NCI-H146 treated with DMSO at 0.1 percent for 48 hours (cell line): ENCODE measurements at regions not wholly inside any gene's neighbourhood (a gene's known extent, or its start where the extent isn't known, plus 50 kb on each side); places are given as distances from the start of the nearest gene placed in this dataset.
A peak's percentile ranks its signal among the peaks of the same experiment; 100 is the strongest.
"Not testable (repeated sequence)": the region's sequence is repeated elsewhere in the genome, so short reads cannot be mapped to it uniquely, and the experiment has no call there.

ENCODE experiments used
- DNase-seq: peaks from one replicate; lab custom pipeline; 2025; ENCODE audit not compliant: unreplicated experiment; lab: John Stamatoyannopoulos, UW

GRCh38 chr2:37802899-37803379 lies 122.1 kb upstream of the RMDN2 start:
- no peak for DNase-seq

GRCh38 chr2:37806004-37806403 lies 119.1 kb upstream of the RMDN2 start:
- DNase-seq, result not testable (repeated sequence)

- DNase-seq, result no peak
Measured at GRCh38 chr2:37809525-37809924, 115.6 kb upstream of the RMDN2 start.

- DNase-seq, result no peak
Measured at GRCh38 chr2:37809931-37810570, 115.0 kb upstream of the RMDN2 start.

GRCh38 chr2:37812414-37812813 lies 112.7 kb upstream of the RMDN2 start:
- no peak for DNase-seq

GRCh38 chr2:37812941-37813730 lies 112.0 kb upstream of the RMDN2 start:
- no peak for DNase-seq

GRCh38 chr2:37816036-37816435 lies 109.1 kb upstream of the RMDN2 start:
- DNase-seq, result no peak

- DNase-seq, result no peak
Measured at GRCh38 chr2:37816686-37817085, 108.4 kb upstream of the RMDN2 start.

GRCh38 chr2:37819186-37819585 lies 105.9 kb upstream of the RMDN2 start:
- DNase-seq, result no peak

- DNase-seq, result no peak
Measured at GRCh38 chr2:37820471-37820986, 104.6 kb upstream of the RMDN2 start.

- DNase-seq, result no peak
Measured at GRCh38 chr2:37825586-37825985, 99.5 kb upstream of the RMDN2 start.

GRCh38 chr2:37826611-37827010 lies 98.5 kb upstream of the RMDN2 start:
- no peak for DNase-seq

GRCh38 chr2:37827455-37827854 lies 97.6 kb upstream of the RMDN2 start:
- DNase-seq, result no peak

GRCh38 chr2:37827911-37828511 lies 97.1 kb upstream of the RMDN2 start:
- DNase-seq, result no peak

GRCh38 chr2:37829202-37829601 lies 95.9 kb upstream of the RMDN2 start:
- no peak for DNase-seq

- no peak for DNase-seq
Measured at GRCh38 chr2:37829616-37830395, 95.3 kb upstream of the RMDN2 start.

GRCh38 chr2:37830636-37831035 lies 94.5 kb upstream of the RMDN2 start:
- no peak for DNase-seq

GRCh38 chr2:37831081-37831780 lies 93.9 kb upstream of the RMDN2 start:
- no peak for DNase-seq

- peak; percentile 79 for DNase-seq
Measured at GRCh38 chr2:37832590-37833197, 92.4 kb upstream of the RMDN2 start.

GRCh38 chr2:37833423-37833822 lies 91.7 kb upstream of the RMDN2 start:
- no peak for DNase-seq
